GM23248 (cell line): ENCODE measurements at regions not wholly inside any gene's neighbourhood (a gene's known extent, or its start where the extent isn't known, plus 50 kb on each side); places are given as distances from the start of the nearest gene placed in this dataset.

Experiments used
- DNase-seq: peaks from one replicate; pipeline ENCODE4 v3.0.0-alpha.2; 2015
- H2AFZ ChIP-seq: fragments of 200-600 bp; sonication (generic); 2 replicates; pipeline ENCODE4 v1.6.1; 2016; ENCODE audit warnings: antibody characterized with exemption
- H3F3A ChIP-seq: fragments of 200-600 bp; sonication (generic); 2 replicates; pipeline ENCODE4 v1.6.1; 2016; ENCODE audit warnings: mild to moderate bottlenecking, antibody characterized with exemption, mixed run types; ENCODE audit not compliant: insufficient read depth
- H3K27ac ChIP-seq: fragments of 200-600 bp; sonication (generic); 2 replicates; pipeline ENCODE4 v1.5.1; 2016; ENCODE audit warnings: mild to moderate bottlenecking
- H3K27me3 ChIP-seq: fragments of 200-600 bp; sonication (generic); replicated peaks from 2 replicates; pipeline ENCODE4 v1.6.1; 2016; ENCODE audit warnings: mild to moderate bottlenecking; ENCODE audit not compliant: insufficient read depth
- H3K36me3 ChIP-seq: fragments of 200-600 bp; sonication (generic); 2 replicates; pipeline ENCODE4 v1.6.1; 2016; ENCODE audit warnings: low read depth, mild to moderate bottlenecking
- H3K4me1 ChIP-seq: fragments of 200-600 bp; sonication (generic); 2 replicates; pipeline ENCODE4 v1.6.1; 2016; ENCODE audit warnings: mild to moderate bottlenecking; ENCODE audit not compliant: insufficient read depth
- H3K4me2 ChIP-seq: fragments of 200-600 bp; sonication (generic); one replicate; pipeline ENCODE4 v1.6.1; 2016; ENCODE audit warnings: mild to moderate bottlenecking; ENCODE audit not compliant: unreplicated experiment
- H3K4me3 ChIP-seq: fragments of 200-600 bp; sonication (generic); 2 replicates; pipeline ENCODE4 v1.5.1; 2016; ENCODE audit warnings: mild to moderate bottlenecking
- H3K79me2 ChIP-seq: fragments of 200-600 bp; sonication (generic); 2 replicates; pipeline ENCODE4 v1.6.1; 2016; ENCODE audit warnings: mild to moderate bottlenecking; ENCODE audit not compliant: insufficient read depth
- H3K9ac ChIP-seq: fragments of 200-600 bp; sonication (generic); 2 replicates; pipeline ENCODE4 v1.6.1; 2016; ENCODE audit warnings: mild to moderate bottlenecking
- H3K9me2 ChIP-seq: fragments of 200-600 bp; sonication (generic); 2 replicates; pipeline ENCODE4 v1.6.1; 2016; ENCODE audit warnings: mixed run types, mild to moderate bottlenecking, moderate library complexity; ENCODE audit not compliant: insufficient read depth
- H3K9me3 ChIP-seq: fragments of 200-600 bp; sonication (generic); one replicate; pipeline ENCODE4 v1.6.1; 2017; ENCODE audit warnings: low read depth
- H4K20me1 ChIP-seq: fragments of 200-600 bp; sonication (generic); 2 replicates; pipeline ENCODE4 v1.6.0; 2016; ENCODE audit not compliant: insufficient read depth
- EZH2 ChIP-seq: fragments of 200-600 bp; sonication (generic); IDR thresholded peaks from 2 replicates; pipeline ENCODE4 v1.6.1; 2018; ENCODE audit warnings: antibody characterized with exemption, mild to moderate bottlenecking; ENCODE audit not compliant: insufficient read depth, poor library complexity, severe bottlenecking
- EZH2phosphoT487 ChIP-seq: fragments of 200-600 bp; sonication (generic); IDR thresholded peaks from 2 replicates; pipeline ENCODE4 v1.6.1; 2018; ENCODE audit warnings: antibody characterized with exemption, moderate library complexity, mild to moderate bottlenecking, low read depth; ENCODE audit not compliant: insufficient read depth
- WGBS, 2 experiments: methylation state at CpG; one replicate each; pipeline ENCODE4 v1.1.6; 2015 to 2017; ENCODE audit warnings: low lambda C conversion rate in 2 of 2, low coverage in 1 of 2; ENCODE audit errors: missing lambda C conversion rate in 2 of 2; 5-methylcytosine and 5-hydroxymethylcytosine counted together
- in situ Hi-C: fragments of 300-500 bp; cut with MboI; formaldehyde crosslinking; loops from 2 replicates; pipeline ENCODE4 v1.15.0; 2020

DNA sequence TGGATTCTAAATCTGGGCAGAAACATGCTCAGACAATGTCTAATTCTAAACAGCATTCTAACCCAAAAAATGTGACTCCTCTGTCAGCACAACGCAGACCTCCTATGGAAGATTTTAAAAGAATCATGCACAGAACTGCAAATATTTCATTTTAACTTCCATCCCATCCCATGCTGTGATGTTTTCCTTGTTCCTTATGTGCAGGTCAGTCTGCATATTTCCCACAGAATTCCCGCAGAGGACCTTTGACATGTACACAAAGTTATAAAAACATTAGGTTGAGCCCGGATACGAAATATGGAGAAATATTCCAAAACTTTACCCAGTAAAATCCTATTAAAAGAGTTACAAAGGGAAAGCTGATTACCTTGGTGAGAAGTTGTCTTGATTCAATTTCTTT is 467.1 kb upstream of the EPHA7 start:
- TF ChIP-seq EZH2phosphoT487 (no peak), EZH2 (no peak)
- Histone ChIP-seq H3K9me2 (no peaks in the 10 kb centered on the region), H3K9me3 (no peaks in the 10 kb centered on the region), H2AFZ (no peak overlapping the region), H3K27ac (no peak overlapping the region), H3K27me3 (no peaks in the 10 kb centered on the region), H3K79me2 (no peaks in the 10 kb centered on the region), H3K4me2 (no peak overlapping the region), H3K4me3 (no peak overlapping the region), H3K4me1 (no peaks in the 10 kb centered on the region), H3F3A (no peaks in the 10 kb centered on the region), H3K36me3 (no peaks in the 10 kb centered on the region), H4K20me1 (no peaks in the 10 kb centered on the region), H3K9ac (no peak overlapping the region)
- in situ Hi-C loops, result no loop called here
- DNase-seq, result no peak
- WGBS, 2 experiments, result 41 to 43% methylated on average over 4 of the region's 4 CpGs

DNA sequence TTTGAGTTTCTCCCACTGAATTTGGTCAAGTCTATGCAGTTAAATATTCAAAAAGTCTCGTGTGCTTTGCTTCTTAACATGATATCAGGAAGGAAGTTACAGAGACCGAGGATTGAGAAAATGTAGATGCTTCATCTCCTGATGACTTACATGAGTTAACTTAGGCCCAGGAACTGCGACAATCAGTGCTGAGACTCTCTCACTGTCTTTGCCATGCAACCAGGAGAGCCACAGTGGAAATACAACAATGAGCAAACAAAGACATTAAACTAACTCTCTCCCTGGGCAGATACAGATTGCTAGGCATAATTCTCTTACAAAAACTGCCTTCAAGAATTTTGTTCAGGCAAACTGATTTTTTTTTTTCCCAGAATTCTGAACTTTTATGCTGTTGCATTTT is 440.6 kb upstream of the EPHA7 start:
- Histone ChIP-seq H4K20me1 (no peaks in the 10 kb centered on the region), H2AFZ (no peak overlapping the region), H3K9me2 (no peaks in the 10 kb centered on the region), H3K9ac (no peak overlapping the region), H3K4me3 (no peak overlapping the region), H3K4me1 (no peaks in the 10 kb centered on the region), H3K4me2 (no peak overlapping the region), H3K27me3 (0 out of 2 replicates have a peak, but pooled peaks cover 4% of the 10 kb centered on the region), H3K36me3 (no peaks in the 10 kb centered on the region), H3K27ac (no peak overlapping the region), H3K9me3 (peaks cover 3% of the 10 kb centered on the region), H3F3A (no peaks in the 10 kb centered on the region), H3K79me2 (no peaks in the 10 kb centered on the region)
- TF ChIP-seq EZH2 (no peak), EZH2phosphoT487 (no peak)
- 15 to 17% methylated on average over 3 of the region's 3 CpGs for WGBS, 2 experiments
- in situ Hi-C loops, result no loop called here
- no peak for DNase-seq

DNA sequence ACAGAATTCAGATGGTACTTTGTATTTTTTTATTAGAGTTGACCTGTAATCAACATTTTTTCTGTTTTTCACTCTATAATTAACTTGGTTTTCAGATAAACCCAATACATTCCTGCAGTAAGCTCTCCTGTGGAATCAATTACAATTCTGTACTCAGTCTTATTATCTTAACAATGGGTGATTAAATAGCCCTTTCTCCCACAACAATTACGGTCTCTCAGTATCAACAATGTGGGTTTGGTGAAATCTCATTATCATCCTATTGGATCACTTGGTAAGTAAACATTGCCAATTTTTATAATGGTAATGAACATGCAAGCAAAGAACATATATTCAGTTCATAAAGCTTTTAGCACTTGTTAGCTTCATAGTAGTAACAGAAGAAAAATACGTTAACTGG is 438.9 kb upstream of the EPHA7 start:
- no peaks in the 10 kb centered on the region for H4K20me1 ChIP-seq
- no peak overlapping the region for H3K4me3 ChIP-seq
- H3K9me2 ChIP-seq, result no peaks in the 10 kb centered on the region
- no peaks in the 10 kb centered on the region for H3F3A ChIP-seq
- no peaks in the 10 kb centered on the region for H3K79me2 ChIP-seq
- in situ Hi-C loops, result no loop called here
- DNase-seq, result no peak
- TF ChIP-seq EZH2phosphoT487 (no peak), EZH2 (no peak)
- H3K36me3 ChIP-seq, result no peaks in the 10 kb centered on the region
- H3K27ac ChIP-seq, result no peak overlapping the region
- H3K27me3 ChIP-seq, result 0 out of 2 replicates have a peak, but pooled peaks cover 4% of the 10 kb centered on the region
- H3K4me2 ChIP-seq, result no peak overlapping the region
- no peaks in the 10 kb centered on the region for H3K4me1 ChIP-seq
- peaks cover 3% of the 10 kb centered on the region for H3K9me3 ChIP-seq
- WGBS, 2 experiments, result 27 to 39% methylated on average over 2 of the region's 2 CpGs
- H3K9ac ChIP-seq, result no peak overlapping the region
- no peak overlapping the region for H2AFZ ChIP-seq

DNA sequence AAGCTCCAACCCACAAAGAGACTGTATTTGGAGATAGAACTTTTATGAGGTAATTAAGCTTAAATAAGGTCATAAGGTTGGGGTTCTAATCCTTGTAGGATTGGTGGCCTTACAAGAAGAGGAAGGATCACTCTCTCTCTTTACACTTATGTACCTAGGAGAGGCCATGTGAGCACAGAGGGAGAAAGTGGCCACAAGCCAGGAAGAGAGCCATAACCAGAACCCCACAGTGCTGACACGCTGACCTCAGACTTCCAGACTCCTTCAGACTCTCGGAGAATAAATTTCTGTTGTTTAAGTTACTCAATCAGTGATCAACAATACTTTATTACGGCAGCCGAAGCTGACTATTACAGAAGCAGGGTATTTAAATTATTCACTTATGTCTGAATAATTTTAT is 430.5 kb upstream of the EPHA7 start:
- Histone ChIP-seq H2AFZ (no peak overlapping the region), H3K4me1 (no peaks in the 10 kb centered on the region), H3K9me2 (no peaks in the 10 kb centered on the region), H3K9ac (no peak overlapping the region), H3K27me3 (no peaks in the 10 kb centered on the region), H3K9me3 (no peaks in the 10 kb centered on the region), H4K20me1 (no peaks in the 10 kb centered on the region), H3K27ac (no peak overlapping the region), H3K4me2 (no peak overlapping the region), H3K79me2 (no peaks in the 10 kb centered on the region), H3K36me3 (no peaks in the 10 kb centered on the region), H3F3A (no peaks in the 10 kb centered on the region), H3K4me3 (no peak overlapping the region)
- in situ Hi-C loops, result no loop called here
- DNase-seq, result no peak
- 16% methylated on average over 4 of the region's 4 CpGs for WGBS, 2 experiments
- TF ChIP-seq EZH2 (no peak), EZH2phosphoT487 (no peak)

DNA sequence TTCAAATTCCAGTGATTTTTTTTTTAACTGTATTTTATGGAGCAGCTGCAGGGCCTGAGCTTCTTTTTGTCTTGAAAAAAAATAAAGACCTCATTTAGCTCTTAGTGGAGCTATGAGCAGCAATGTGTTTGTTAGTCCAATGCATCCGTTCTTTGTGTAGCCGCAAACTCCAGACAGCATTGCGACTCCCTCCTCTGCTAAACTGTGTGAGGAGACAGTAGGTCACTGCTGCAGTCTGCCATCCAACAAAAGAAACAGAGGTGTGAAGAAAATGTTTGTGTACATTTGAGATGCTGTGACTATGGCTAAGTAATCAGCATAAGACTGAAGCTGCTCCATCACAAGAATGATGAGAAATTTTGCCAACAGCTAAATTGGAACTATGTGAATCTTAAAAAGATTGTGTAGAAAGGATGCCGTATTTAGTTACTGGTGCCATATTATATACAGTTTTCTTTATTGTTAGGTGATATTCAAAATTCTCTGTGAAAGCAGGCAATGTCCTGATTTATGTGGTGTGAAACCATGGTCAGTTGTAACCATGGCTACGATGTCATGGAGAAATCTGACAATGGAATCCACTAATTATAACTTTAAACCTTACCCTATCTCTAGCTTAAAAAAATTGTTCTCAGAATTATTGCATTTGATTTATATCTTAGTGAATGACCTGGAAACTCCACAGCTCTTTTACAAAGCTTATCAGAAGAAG is 428.8 kb upstream of the EPHA7 start:
- TF ChIP-seq EZH2, result no peak
- TF ChIP-seq EZH2phosphoT487, result no peak
- no peak overlapping the region for H3K27ac ChIP-seq
- DNase-seq, result no peak
- no peaks in the 10 kb centered on the region for H3K9me3 ChIP-seq
- no peaks in the 10 kb centered on the region for H3K36me3 ChIP-seq
- H3K9ac ChIP-seq, result no peak overlapping the region
- no peaks in the 10 kb centered on the region for H3K27me3 ChIP-seq
- no peaks in the 10 kb centered on the region for H3K4me1 ChIP-seq
- no peaks in the 10 kb centered on the region for H4K20me1 ChIP-seq
- H3K4me3 ChIP-seq, result no peak overlapping the region
- H2AFZ ChIP-seq, result no peak overlapping the region
- 35 to 41% methylated on average over 5 of the region's 5 CpGs for WGBS, 2 experiments
- H3K9me2 ChIP-seq, result no peaks in the 10 kb centered on the region
- in situ Hi-C loops, result no loop called here
- no peaks in the 10 kb centered on the region for H3K79me2 ChIP-seq
- no peaks in the 10 kb centered on the region for H3F3A ChIP-seq
- no peak overlapping the region for H3K4me2 ChIP-seq
